IMR-90 (cell line): ENCODE measurements at regions not wholly inside any gene's neighbourhood (a gene's known extent, or its start where the extent isn't known, plus 50 kb on each side); places are given as distances from the start of the nearest gene placed in this dataset.

ENCODE experiments used
- ATAC-seq: fragments of 200-7000 bp; cut with Tn5 transposase; 2 replicates; pipeline ENCODE4 v1.9.1; 2020; ENCODE audit warnings: low read depth, mild to moderate bottlenecking, moderate library complexity
- BruUV-seq: library from RNA; stranded (reverse); fragments of 400-500 nt; replicated peaks from 2 replicates; lab custom pipeline; 2021; lab: Mats Ljungman, UMichigan
- CTCF ChIA-PET: fragments of 300-600 bp; formaldehyde crosslinking; extraction: SDS; loops from one replicate; lab custom pipeline; 2021; ENCODE audit warnings: antibody characterized with exemption; lab: Yijun Ruan, JAX
- POLR2A ChIA-PET: fragments of 300-600 bp; sonication (Branson Sonifier 250); formaldehyde crosslinking; loops from one replicate; lab custom pipeline; 2022; ENCODE audit warnings: antibody characterized with exemption; ENCODE audit not compliant: unreplicated experiment; lab: Charles Lee
- DNase-seq: peaks from one replicate; pipeline ENCODE4 v3.0.0; 2013
- H2AFZ ChIP-seq: replicated peaks from 2 replicates; pipeline ENCODE3; 2013; ENCODE audit warnings: low read length, mild to moderate bottlenecking; ENCODE audit not compliant: poor library complexity
- H2AK5ac ChIP-seq: 2 replicates; pipeline ENCODE4 v1.6.1; 2013; ENCODE audit warnings: low read depth, low read length, inconsistent platforms
- H2AK9ac ChIP-seq: replicated peaks from 2 replicates; pipeline ENCODE3; 2013; ENCODE audit warnings: mild to moderate bottlenecking, low read depth, low read length, moderate library complexity; ENCODE audit not compliant: poor library complexity
- H2BK120ac ChIP-seq: 2 replicates; pipeline ENCODE4 v1.6.1; 2013; ENCODE audit warnings: low read depth, low read length, inconsistent platforms
- H2BK15ac ChIP-seq: 3 replicates; pipeline ENCODE4 v1.6.1; 2013; ENCODE audit warnings: low read depth, low read length, inconsistent platforms
- H2BK20ac ChIP-seq: 2 replicates; pipeline ENCODE4 v1.6.1; 2013; ENCODE audit warnings: low read depth, mild to moderate bottlenecking, inconsistent platforms, low read length, moderate library complexity
- H2BK5ac ChIP-seq: 2 replicates; pipeline ENCODE4 v1.6.1; 2013; ENCODE audit warnings: mild to moderate bottlenecking, low read depth, low read length, inconsistent platforms; ENCODE audit not compliant: poor library complexity, severe bottlenecking
- H3K14ac ChIP-seq: replicated peaks from 2 replicates; pipeline ENCODE4 v1.6.1; 2013; ENCODE audit warnings: low read depth, low read length, inconsistent platforms
- H3K18ac ChIP-seq: 2 replicates; pipeline ENCODE4 v1.6.1; 2013; ENCODE audit warnings: low read depth, low read length, control low read depth
- H3K23ac ChIP-seq: 2 replicates; pipeline ENCODE4 v1.6.1; 2013; ENCODE audit warnings: low read depth, low read length, inconsistent platforms
- H3K27ac ChIP-seq: 2 replicates; pipeline ENCODE4 v1.5.1; 2013; ENCODE audit warnings: mild to moderate bottlenecking, control low read depth, low read length; ENCODE audit not compliant: insufficient read depth
- H3K27me3 ChIP-seq: 2 replicates; pipeline ENCODE4 v1.6.1; 2013; ENCODE audit warnings: low read length; ENCODE audit not compliant: control insufficient read depth, insufficient read depth
- H3K36me3 ChIP-seq: 2 replicates; pipeline ENCODE4 v1.6.1; 2013; ENCODE audit warnings: low read length, mixed read lengths; ENCODE audit not compliant: control insufficient read depth, insufficient read depth
- H3K4ac ChIP-seq: 2 replicates; pipeline ENCODE4 v1.6.1; 2013; ENCODE audit warnings: low read depth, low read length, inconsistent platforms
- H3K4me1 ChIP-seq: 2 replicates; pipeline ENCODE4 v1.6.1; 2013; ENCODE audit warnings: low read length, mixed read lengths; ENCODE audit not compliant: control insufficient read depth, insufficient read depth
- H3K4me2 ChIP-seq: 2 replicates; pipeline ENCODE4 v1.6.1; 2013; ENCODE audit warnings: low read depth, mild to moderate bottlenecking, control low read depth, low read length, moderate library complexity
- H3K4me3 ChIP-seq: 2 replicates; pipeline ENCODE4 v1.5.1; 2013; ENCODE audit warnings: low read depth, mild to moderate bottlenecking, control low read depth, low read length, moderate library complexity; ENCODE audit not compliant: insufficient read depth
- H3K56ac ChIP-seq: 2 replicates; pipeline ENCODE4 v1.6.1; 2013; ENCODE audit warnings: low read length, inconsistent platforms; ENCODE audit not compliant: insufficient read depth; ENCODE audit errors: extremely low read depth
- H3K79me1 ChIP-seq, 2 experiments: 2 replicates each; pipeline ENCODE4 v1.6.1; 2013; ENCODE audit warnings: low read length in 2 of 2, inconsistent platforms in 1 of 2, low read depth in 1 of 2
- H3K9ac ChIP-seq: 2 replicates; pipeline ENCODE4 v1.6.1; 2013; ENCODE audit warnings: low read depth, low read length, control low read depth
- H3K9me1 ChIP-seq: 2 replicates; pipeline ENCODE4 v1.6.1; 2013; ENCODE audit warnings: low read length, inconsistent platforms; ENCODE audit not compliant: insufficient read depth
- H3K9me3 ChIP-seq: 2 replicates; pipeline ENCODE4 v1.6.1; 2013; ENCODE audit warnings: low read length; ENCODE audit not compliant: control insufficient read depth, insufficient read depth
- H4K20me1 ChIP-seq: 2 replicates; pipeline ENCODE4 v1.6.1; 2013; ENCODE audit warnings: low read length, inconsistent platforms; ENCODE audit not compliant: insufficient read depth
- H4K5ac ChIP-seq: 2 replicates; pipeline ENCODE4 v1.6.1; 2013; ENCODE audit warnings: mild to moderate bottlenecking, low read depth, low read length, control low read depth
- H4K8ac ChIP-seq, 2 experiments: 2 replicates each; pipeline ENCODE4 v1.6.1; 2013; ENCODE audit warnings: low read depth in 2 of 2, low read length in 2 of 2, control low read depth in 1 of 2, inconsistent platforms in 1 of 2
- H4K91ac ChIP-seq: 2 replicates; pipeline ENCODE4 v1.6.1; 2013; ENCODE audit warnings: low read depth, low read length, inconsistent platforms; ENCODE audit not compliant: insufficient read depth
- BHLHE40 ChIP-seq: fragments of 150-350 bp; IDR thresholded peaks from 2 replicates; pipeline ENCODE4 v1.6.1; 2016; ENCODE audit warnings: mild to moderate bottlenecking, low read depth, low read length
- CEBPB ChIP-seq: IDR thresholded peaks from 2 replicates; pipeline ENCODE4 v1.6.1; 2012; ENCODE audit warnings: low read depth, low read length, improper control_type of control experiment
- CHD1 ChIP-seq: IDR thresholded peaks from 2 replicates; pipeline ENCODE4 v1.6.1; 2012; ENCODE audit warnings: low read depth, low read length, improper control_type of control experiment
- ELK1 ChIP-seq: fragments of 150-350 bp; IDR thresholded peaks from 2 replicates; pipeline ENCODE4 v1.6.1; 2016; ENCODE audit warnings: low read depth, mild to moderate bottlenecking, low read length, moderate library complexity, borderline replicate concordance
- FOS ChIP-seq: fragments of 150-350 bp; IDR thresholded peaks from 2 replicates; pipeline ENCODE4 v1.6.1; 2016; ENCODE audit warnings: low read depth, low read length
- MAFK ChIP-seq: IDR thresholded peaks from 2 replicates; pipeline ENCODE4 v1.6.1; 2012; ENCODE audit warnings: low read depth, low read length, improper control_type of control experiment
- MAZ ChIP-seq: IDR thresholded peaks from 2 replicates; pipeline ENCODE4 v1.6.1; 2012; ENCODE audit warnings: low read depth, mild to moderate bottlenecking, low read length, improper control_type of control experiment, moderate library complexity, borderline replicate concordance
- MXI1 ChIP-seq: IDR thresholded peaks from 2 replicates; pipeline ENCODE4 v1.6.1; 2012; ENCODE audit warnings: low read depth, mild to moderate bottlenecking, low read length, moderate library complexity, borderline replicate concordance
- NFE2L2 ChIP-seq: fragments of 150-350 bp; IDR thresholded peaks from 2 replicates; pipeline ENCODE4 v1.6.1; 2016; ENCODE audit warnings: low read depth, mild to moderate bottlenecking, low read length
- POLR2A ChIP-seq: IDR thresholded peaks from 2 replicates; pipeline ENCODE4 v1.6.1; 2012; ENCODE audit warnings: mild to moderate bottlenecking, low read depth, low read length
- RAD21 ChIP-seq: IDR thresholded peaks from 2 replicates; pipeline ENCODE4 v1.6.1; 2012; ENCODE audit warnings: low read length, improper control_type of control experiment
- RCOR1 ChIP-seq: IDR thresholded peaks from 2 replicates; pipeline ENCODE4 v1.6.1; 2012; ENCODE audit warnings: mild to moderate bottlenecking, low read length, improper control_type of control experiment; ENCODE audit not compliant: insufficient replicate concordance
- RFX5 ChIP-seq: IDR thresholded peaks from 2 replicates; pipeline ENCODE4 v1.8.0; 2012; ENCODE audit warnings: low read depth, mild to moderate bottlenecking, low read length, moderate library complexity
- SMC3 ChIP-seq: fragments of 150-350 bp; IDR thresholded peaks from 2 replicates; pipeline ENCODE4 v1.6.1; 2016; ENCODE audit warnings: low read depth, mild to moderate bottlenecking, antibody characterized with exemption, low read length, moderate library complexity
- USF2 ChIP-seq: fragments of 150-350 bp; IDR thresholded peaks from 2 replicates; pipeline ENCODE4 v1.6.1; 2017; ENCODE audit warnings: mild to moderate bottlenecking, antibody characterized with exemption, low read length, low read depth
- WGBS, 2 experiments: methylation state at CpG; one replicate each; pipeline versions ENCODE4 v1.1.5 to v1.1.7; 2013; ENCODE audit warnings: missing lambda C conversion rate in 2 of 2; ENCODE audit not compliant: insufficient read length in 1 of 2; ENCODE audit errors: extremely low coverage in 2 of 2; 5-methylcytosine and 5-hydroxymethylcytosine counted together
- dilution Hi-C: fragments of 300-500 bp; cut with HindIII; formaldehyde crosslinking; loops from one replicate; pipeline ENCODE4 v1.14.3; 2018; ENCODE audit warnings: low sequenced_read_pairs; ENCODE audit not compliant: unreplicated experiment
- in situ Hi-C: fragments of 300-500 bp; cut with MboI; formaldehyde crosslinking; loops from 3 replicates; pipeline ENCODE4 v1.14.3; 2019; ENCODE audit warnings: low sequenced_read_pairs, inconsistent platforms, mixed read lengths
- intact Hi-C: fragments of 100-400 bp; cut with micrococcal nuclease; formaldehyde crosslinking; loops from 2 replicates; pipeline ENCODE4 v1.10.0; 2022
- TF ChIP-seq, protein P1 (sequence below): conservative IDR thresholded peaks from 2 replicates; pipeline ENCODE4 v1.5.1; 2012; ENCODE audit warnings: mild to moderate bottlenecking, low read depth, low read length, improper control_type of control experiment

DNA sequence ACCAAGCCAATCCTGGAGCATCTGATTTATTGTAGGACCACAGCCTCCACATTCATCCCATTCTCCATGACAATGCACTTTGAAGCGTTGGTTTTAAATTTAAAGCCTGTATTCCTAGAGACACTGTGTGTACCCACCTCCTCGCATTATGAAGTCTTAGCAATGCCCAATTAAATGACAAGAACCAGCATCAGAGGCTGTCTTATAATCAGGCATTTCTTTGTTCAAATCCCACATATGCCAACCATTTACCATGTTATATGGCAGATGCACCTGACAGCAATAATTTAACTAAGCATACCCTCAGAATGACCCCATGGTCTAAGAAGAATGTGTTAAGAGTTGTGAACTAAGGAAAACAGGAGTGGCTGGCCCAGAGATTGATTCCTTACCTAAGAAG is 188.2 kb downstream of the IPMK start:
- no peak overlapping the region for H2AK9ac ChIP-seq
- TF ChIP-seq RAD21 (no peak), MAFK (no peak), RCOR1 (no peak), POLR2A (no peak), RFX5 (no peak), ELK1 (no peak), BHLHE40 (no peak), CHD1 (no peak), MXI1 (no peak), NFE2L2 (no peak), CEBPB (no peak), MAZ (no peak), SMC3 (no peak), FOS (no peak), USF2 (no peak)
- TF ChIP-seq, protein P1, sequence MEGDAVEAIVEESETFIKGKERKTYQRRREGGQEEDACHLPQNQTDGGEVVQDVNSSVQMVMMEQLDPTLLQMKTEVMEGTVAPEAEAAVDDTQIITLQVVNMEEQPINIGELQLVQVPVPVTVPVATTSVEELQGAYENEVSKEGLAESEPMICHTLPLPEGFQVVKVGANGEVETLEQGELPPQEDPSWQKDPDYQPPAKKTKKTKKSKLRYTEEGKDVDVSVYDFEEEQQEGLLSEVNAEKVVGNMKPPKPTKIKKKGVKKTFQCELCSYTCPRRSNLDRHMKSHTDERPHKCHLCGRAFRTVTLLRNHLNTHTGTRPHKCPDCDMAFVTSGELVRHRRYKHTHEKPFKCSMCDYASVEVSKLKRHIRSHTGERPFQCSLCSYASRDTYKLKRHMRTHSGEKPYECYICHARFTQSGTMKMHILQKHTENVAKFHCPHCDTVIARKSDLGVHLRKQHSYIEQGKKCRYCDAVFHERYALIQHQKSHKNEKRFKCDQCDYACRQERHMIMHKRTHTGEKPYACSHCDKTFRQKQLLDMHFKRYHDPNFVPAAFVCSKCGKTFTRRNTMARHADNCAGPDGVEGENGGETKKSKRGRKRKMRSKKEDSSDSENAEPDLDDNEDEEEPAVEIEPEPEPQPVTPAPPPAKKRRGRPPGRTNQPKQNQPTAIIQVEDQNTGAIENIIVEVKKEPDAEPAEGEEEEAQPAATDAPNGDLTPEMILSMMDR, result no peak
- intact Hi-C loops (no loop called here), in situ Hi-C loops (no loop called here), dilution Hi-C loops (no loop called here)
- H2BK20ac ChIP-seq, result no peak overlapping the region
- H3K9ac ChIP-seq, result no peak overlapping the region
- no peak overlapping the region for H3K56ac ChIP-seq
- DNase-seq (no peak), ATAC-seq (no peak)
- no peaks in the 10 kb centered on the region; the same call in 1 of the 2 replicates for H3K27me3 ChIP-seq
- no peak overlapping the region for H4K91ac ChIP-seq
- H4K20me1 ChIP-seq, result no peaks in the 10 kb centered on the region
- no peak overlapping the region for H3K4ac ChIP-seq
- H3K9me3 ChIP-seq, result no peaks in the 10 kb centered on the region
- H3K14ac ChIP-seq, result no peak overlapping the region
- no peak overlapping the region for H4K5ac ChIP-seq
- no peak overlapping the region for H3K4me2 ChIP-seq
- no peak overlapping the region for H3K27ac ChIP-seq
- H4K8ac ChIP-seq, result no peak overlapping the region
- H3K36me3 ChIP-seq, result no peaks in the 10 kb centered on the region
- BruUV-seq, result no TSS peak
- no peak overlapping the region for H3K18ac ChIP-seq
- no peak overlapping the region for H2BK120ac ChIP-seq
- no peaks in the 10 kb centered on the region for H3K79me1 ChIP-seq
- no peak overlapping the region for H3K23ac ChIP-seq
- H2BK15ac ChIP-seq, result no peak overlapping the region
- H3K4me3 ChIP-seq, result no peak overlapping the region
- no peaks in the 10 kb centered on the region for H3K4me1 ChIP-seq
- ChIA-PET CTCF (no interaction called here), POLR2A (no interaction called here)
- no peak overlapping the region for H2BK5ac ChIP-seq
- no peak overlapping the region for H2AK5ac ChIP-seq
- no peaks in the 10 kb centered on the region for H3K9me1 ChIP-seq
- WGBS, 2 experiments, result 60% methylated on average over 2 of the region's 2 CpGs; no CpG with 5 or more reads in 1 of the 2 experiments
- H2AFZ ChIP-seq, result no peak overlapping the region
